HCT116 (cell line): ENCODE measurements at regions not wholly inside any gene's neighbourhood (a gene's known extent, or its start where the extent isn't known, plus 50 kb on each side); places are given as distances from the start of the nearest gene placed in this dataset.
A peak's percentile ranks its signal among the peaks of the same experiment; 100 is the strongest.

ENCODE experiments used
- ATAC-seq: fragments of 200-7000 bp; cut with Tn5 transposase; 2 replicates; pipeline ENCODE4 v1.9.1; 2020; ENCODE audit warnings: mild to moderate bottlenecking, moderate library complexity
- BruUV-seq: library from RNA; stranded (reverse); fragments of 400-500 nt; replicated peaks from 2 replicates; lab custom pipeline; 2021; lab: Mats Ljungman, UMichigan
- CTCF ChIA-PET: fragments of 300-600 bp; sonication (Branson Sonifier 250); formaldehyde crosslinking; loops from one replicate; lab custom pipeline; 2021; ENCODE audit warnings: antibody characterized with exemption; lab: Charles Lee
- POLR2A ChIA-PET: fragments of 300-600, 350-600 bp; sonication (Branson Sonifier 250); formaldehyde crosslinking; loops from one replicate; lab custom pipeline; 2021; ENCODE audit warnings: antibody characterized with exemption; lab: Charles Lee
- RAD21 ChIA-PET, 2 experiments: fragments of 300-600 bp; sonication (Branson Sonifier 250); formaldehyde crosslinking; loops; one replicate each; lab custom pipeline; 2023; ENCODE audit warnings: low total read pairs in 2 of 2; ENCODE audit not compliant: uncharacterized antibody in 2 of 2, unreplicated experiment in 2 of 2, low non-redundant PET in 1 of 2; lab: Charles Lee
- DNase-seq: peaks from one replicate; pipeline ENCODE4 v3.0.0-alpha.2; 2010; ENCODE audit warnings: low read depth, low spot score
- H2AFZ ChIP-seq: fragments of 200-600 bp; shearing (Covaris generic), sonication (generic); 2 replicates; pipeline ENCODE4 v1.6.1; 2017; ENCODE audit warnings: low read depth, mixed run types, mixed read lengths, antibody characterized with exemption, low read length; ENCODE audit not compliant: poor library complexity, severe bottlenecking
- H3K27ac ChIP-seq: 2 replicates; pipeline ENCODE4 v1.5.1; 2012; ENCODE audit warnings: low read depth, low read length
- H3K27me3 ChIP-seq: fragments of 200-600 bp; sonication (generic); 2 replicates; pipeline ENCODE4 v1.6.1; 2016; ENCODE audit warnings: mixed run types, low read length, mixed read lengths; ENCODE audit not compliant: insufficient read depth
- H3K36me3 ChIP-seq, 2 experiments: fragments of 200-500 bp in 1 of 2; fragments of 200-600 bp in 1 of 2; sonication (Bioruptor generic) in 1 of 2; sonication (generic) in 1 of 2; 2 replicates each; pipeline versions ENCODE4 v1.5.1 to v1.6.1; 2014 to 2016; ENCODE audit warnings: low read length in 2 of 2, inconsistent platforms in 1 of 2, mixed read lengths in 1 of 2, mixed run types in 1 of 2; ENCODE audit not compliant: insufficient read depth in 2 of 2, control insufficient read depth in 1 of 2
- H3K4me1 ChIP-seq, 2 experiments: fragments of 200-600 bp in 1 of 2; sonication (generic) in 1 of 2; 2 replicates each; pipeline versions ENCODE4 v1.5.1 to v1.6.1; 2012 to 2017; ENCODE audit warnings: low read length in 2 of 2, inconsistent platforms in 1 of 2, mild to moderate bottlenecking in 1 of 2, mixed read lengths in 1 of 2, mixed run types in 1 of 2, moderate library complexity in 1 of 2; ENCODE audit not compliant: insufficient read depth in 2 of 2, control insufficient read depth in 1 of 2
- H3K4me2 ChIP-seq: fragments of 200-600 bp; sonication (generic); 2 replicates; pipeline ENCODE4 v1.6.1; 2017; ENCODE audit warnings: mixed run types, low read length, mixed read lengths
- H3K4me3 ChIP-seq, 2 experiments: fragments of 200-600 bp in 1 of 2; sonication (generic) in 1 of 2; replicated peaks in 1 of 2; 2 replicates each; pipeline ENCODE4 v1.5.1; 2011 to 2016; ENCODE audit warnings: low read length in 2 of 2, control low read depth in 1 of 2, low read depth in 1 of 2, mild to moderate bottlenecking in 1 of 2, mixed read lengths in 1 of 2, mixed run types in 1 of 2
- H3K79me2 ChIP-seq: fragments of 200-600 bp; sonication (generic); 2 replicates; pipeline ENCODE4 v1.6.1; 2017; ENCODE audit warnings: mild to moderate bottlenecking, mixed run types, low read length, moderate library complexity, mixed read lengths; ENCODE audit not compliant: insufficient read depth
- H3K9ac ChIP-seq: fragments of 200-600 bp; sonication (generic); 2 replicates; pipeline ENCODE4 v1.6.1; 2016; ENCODE audit warnings: low read length, mixed read lengths
- H3K9me2 ChIP-seq: fragments of 200-600 bp; sonication (generic), shearing (Covaris generic); 2 replicates; pipeline ENCODE4 v1.6.1; 2017; ENCODE audit warnings: mixed run types, mild to moderate bottlenecking, moderate library complexity; ENCODE audit not compliant: insufficient read depth
- H3K9me3 ChIP-seq, 2 experiments: fragments of 200-500 bp in 1 of 2; fragments of 200-600 bp in 1 of 2; sonication (Bioruptor generic) in 1 of 2; sonication (generic) in 1 of 2; 2 replicates each; pipeline ENCODE4 v1.6.1; 2014 to 2017; ENCODE audit warnings: low read length in 2 of 2, mixed read lengths in 2 of 2, inconsistent platforms in 1 of 2, low read depth in 1 of 2, mild to moderate bottlenecking in 1 of 2, mixed run types in 1 of 2, moderate library complexity in 1 of 2; ENCODE audit not compliant: control insufficient read depth in 1 of 2, insufficient read depth in 1 of 2
- H4K20me1 ChIP-seq: fragments of 200-600 bp; sonication (generic), shearing (Covaris generic); 2 replicates; pipeline ENCODE4 v1.6.1; 2017; ENCODE audit warnings: mixed run types, mild to moderate bottlenecking, moderate library complexity; ENCODE audit not compliant: insufficient read depth
- CBX3 ChIP-seq: IDR thresholded peaks from 2 replicates; pipeline ENCODE4 v1.6.1; 2012; ENCODE audit warnings: low read depth
- CEBPB ChIP-seq: IDR thresholded peaks from 2 replicates; pipeline ENCODE4 v1.6.1; 2012; ENCODE audit warnings: low read depth
- EZH2 ChIP-seq: fragments of 200-600 bp; sonication (generic); IDR thresholded peaks from 2 replicates; pipeline ENCODE4 v1.6.1; 2017; ENCODE audit warnings: antibody characterized with exemption, mixed run types
- FOSL1 ChIP-seq: IDR thresholded peaks from 2 replicates; pipeline ENCODE4 v1.6.1; 2012; ENCODE audit warnings: low read depth
- JUND ChIP-seq: IDR thresholded peaks from 2 replicates; pipeline ENCODE4 v1.6.1; 2012
- POLR2AphosphoS5 ChIP-seq: IDR thresholded peaks from 2 replicates; pipeline ENCODE4 v1.6.1; 2011; ENCODE audit warnings: mild to moderate bottlenecking, low read depth, low read length, moderate library complexity
- SP1 ChIP-seq: IDR thresholded peaks from 2 replicates; pipeline ENCODE4 v1.6.1; 2012; ENCODE audit warnings: low read depth
- SRF ChIP-seq: IDR thresholded peaks from 2 replicates; pipeline ENCODE4 v1.6.1; 2012; ENCODE audit warnings: low read depth
- TCF7L2 ChIP-seq: IDR thresholded peaks from 2 replicates; pipeline ENCODE4 v1.7.0; 2011; ENCODE audit warnings: borderline replicate concordance, inconsistent platforms; ENCODE audit not compliant: insufficient read depth, insufficient read length; ENCODE audit errors: extremely low read depth
- YY1 ChIP-seq: IDR thresholded peaks from 2 replicates; pipeline ENCODE4 v1.6.1; 2011; ENCODE audit warnings: low read length, low read depth, moderate library complexity, mild to moderate bottlenecking; ENCODE audit not compliant: insufficient replicate concordance; ENCODE audit errors: extremely low read depth
- ZBTB33 ChIP-seq: IDR thresholded peaks from 2 replicates; pipeline ENCODE4 v1.6.1; 2011; ENCODE audit warnings: mild to moderate bottlenecking, low read length, moderate library complexity; ENCODE audit not compliant: insufficient replicate concordance; ENCODE audit errors: extremely low read depth
- ZFX ChIP-seq: fragments of 450-650 bp; IDR thresholded peaks from 2 replicates; pipeline ENCODE4 v1.6.1; 2017
- ZNF274 ChIP-seq: fragments of 200-500 bp; sonication (Bioruptor generic); IDR thresholded peaks from 2 replicates; pipeline ENCODE4 v1.6.1; 2014; ENCODE audit warnings: mild to moderate bottlenecking, low read depth, low read length, inconsistent platforms
- intact Hi-C: fragments of 100-400 bp; cut with micrococcal nuclease; formaldehyde crosslinking; loops from 2 replicates; pipeline ENCODE4 v1.10.0; 2022
- TF ChIP-seq, protein P1 (sequence below): IDR thresholded peaks from 2 replicates; pipeline ENCODE4 v1.6.1; 2012

- no peak overlapping the region for H3K9ac ChIP-seq
- ChIA-PET CTCF (no interaction called here), RAD21 (no interaction called here), POLR2A (no interaction called here)
- H3K27ac ChIP-seq = no peak overlapping the region
- intact Hi-C loops = no loop called here
- TF ChIP-seq SRF (0 out of 2 replicates have a peak, but pooled peaks have one; percentile 26), ZBTB33 (no peak), CEBPB (peak; percentile 76), JUND (peak; percentile 48; the same call in 1 of the 2 replicates), FOSL1 (peak; percentile 66), ZFX (no peak), CBX3 (peak; percentile 56; the same call in 1 of the 2 replicates), EZH2 (no peak), SP1 (peak; percentile 37), TCF7L2 (peak; percentile 64)
- no peaks in the 10 kb centered on the region for H3K9me3 ChIP-seq
- peak overlapping the region; percentile 18 for H3K4me2 ChIP-seq
- no peaks in the 10 kb centered on the region for H3K79me2 ChIP-seq
- ATAC-seq (peak; percentile 50; the same call in 1 of the 2 replicates), DNase-seq (peak; percentile 22)
- peak overlapping the region; percentile 77 for H2AFZ ChIP-seq
- H3K27me3 ChIP-seq = no peaks in the 10 kb centered on the region
- no peaks in the 10 kb centered on the region for H3K36me3 ChIP-seq
- no peak overlapping the region for H3K4me3 ChIP-seq
- no peaks in the 10 kb centered on the region for H3K9me2 ChIP-seq
- peaks cover 3 to 19% of the 10 kb centered on the region in 2 experiments; a peak in 3 of 4 replicates for H3K4me1 ChIP-seq
- no TSS peak for BruUV-seq
- H4K20me1 ChIP-seq = no peaks in the 10 kb centered on the region
These were observed 215.0 kb upstream of the GIMD1 start for GRCh38 chr4:106583567-106583966.

DNA sequence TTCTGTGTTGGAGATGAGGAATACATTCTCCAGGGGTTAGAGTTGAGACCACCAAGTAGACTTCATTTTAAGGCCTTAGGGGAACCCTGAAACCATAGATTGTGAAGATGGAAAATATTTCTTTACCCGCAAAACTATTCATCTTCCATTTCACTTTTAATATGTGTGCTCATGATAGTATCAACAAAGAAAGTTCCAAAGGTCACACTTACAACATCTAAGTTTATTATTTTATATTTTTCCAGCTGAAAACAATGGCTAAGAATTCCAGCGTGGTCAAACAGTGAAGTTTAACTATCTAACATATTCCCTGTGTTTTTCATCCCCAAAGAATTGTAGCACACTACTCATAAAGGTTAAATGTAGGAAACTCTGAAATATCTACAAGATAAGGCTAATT is 214.5 kb upstream of the GIMD1 start:
- no peak overlapping the region for H3K4me3 ChIP-seq
- no peak overlapping the region for H3K9ac ChIP-seq
- DNase-seq (no peak), ATAC-seq (no peak)
- H2AFZ ChIP-seq = no peak overlapping the region
- no peak for TF ChIP-seq CEBPB
- TF ChIP-seq ZBTB33 = no peak
- no peak for TF ChIP-seq YY1
- no peak for TF ChIP-seq EZH2
- TF ChIP-seq POLR2AphosphoS5 = no peak
- TF ChIP-seq ZNF274 = no peak
- TF ChIP-seq ZFX = no peak
- no peak for TF ChIP-seq CBX3
- TF ChIP-seq, protein P1, sequence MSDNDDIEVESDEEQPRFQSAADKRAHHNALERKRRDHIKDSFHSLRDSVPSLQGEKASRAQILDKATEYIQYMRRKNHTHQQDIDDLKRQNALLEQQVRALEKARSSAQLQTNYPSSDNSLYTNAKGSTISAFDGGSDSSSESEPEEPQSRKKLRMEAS = no peak
- H3K4me1 ChIP-seq = peaks cover 3 to 19% of the 10 kb centered on the region in 2 experiments; a peak in 3 of 4 replicates
- H3K79me2 ChIP-seq = no peaks in the 10 kb centered on the region
- BruUV-seq = no TSS peak
- no peak overlapping the region for H3K27ac ChIP-seq
- no peaks in the 10 kb centered on the region for H3K27me3 ChIP-seq
- RAD21 ChIA-PET = no interaction called here
- CTCF ChIA-PET = no interaction called here
- intact Hi-C loops = no loop called here
- no peaks in the 10 kb centered on the region for H3K36me3 ChIP-seq
- H3K9me3 ChIP-seq = no peaks in the 10 kb centered on the region
- no peaks in the 10 kb centered on the region for H4K20me1 ChIP-seq
- POLR2A ChIA-PET = no interaction called here
- no peaks in the 10 kb centered on the region for H3K9me2 ChIP-seq
- H3K4me2 ChIP-seq = peak overlapping the region; percentile 18
